ENCODE measurements at regions not wholly inside any gene's neighbourhood (a gene's known extent, or its start where the extent isn't known, plus 50 kb on each side); places are given as distances from the start of the nearest gene placed in this dataset.

DNA sequence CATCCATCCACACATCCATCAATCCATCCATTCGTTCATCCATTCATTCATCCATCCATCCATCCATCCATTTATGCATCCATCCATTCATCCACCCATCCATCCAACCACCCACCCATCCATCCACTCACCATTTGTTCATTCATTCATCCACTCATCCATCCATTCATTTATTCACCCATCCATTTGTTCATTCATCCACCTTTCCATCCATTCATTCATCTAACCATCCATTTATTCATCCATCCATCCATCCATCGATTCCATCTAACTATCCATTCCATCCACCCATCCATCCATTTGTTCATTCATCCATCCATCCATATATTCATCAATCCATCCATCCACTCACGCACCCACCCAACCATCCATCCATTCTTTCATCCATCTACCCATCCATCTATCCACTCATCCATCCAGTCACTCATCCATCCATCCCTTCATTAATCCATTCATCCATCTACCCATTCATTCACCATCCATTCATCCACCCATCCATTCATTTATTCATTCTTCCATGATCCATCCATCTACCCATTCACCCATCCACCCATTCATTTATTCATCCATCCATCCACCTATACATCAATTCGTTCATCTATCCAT lies 225.0 kb downstream of the TUBA3C start:
- H3K4me3 Mint-ChIP-seq: no peak overlapping the region
- peaks cover 21% of the 10 kb centered on the region for H3K9me3 Mint-ChIP-seq
- H3K4me1 Mint-ChIP-seq (ENCODE audit: low read depth): no peaks in the 10 kb centered on the region
- no peaks in the 10 kb centered on the region for H3K27me3 Mint-ChIP-seq
- no peaks in the 10 kb centered on the region for H3K36me3 Mint-ChIP-seq (ENCODE audit: low read depth)
- DNase-seq: no peak
- no peak overlapping the region for H3K27ac Mint-ChIP-seq

DNA sequence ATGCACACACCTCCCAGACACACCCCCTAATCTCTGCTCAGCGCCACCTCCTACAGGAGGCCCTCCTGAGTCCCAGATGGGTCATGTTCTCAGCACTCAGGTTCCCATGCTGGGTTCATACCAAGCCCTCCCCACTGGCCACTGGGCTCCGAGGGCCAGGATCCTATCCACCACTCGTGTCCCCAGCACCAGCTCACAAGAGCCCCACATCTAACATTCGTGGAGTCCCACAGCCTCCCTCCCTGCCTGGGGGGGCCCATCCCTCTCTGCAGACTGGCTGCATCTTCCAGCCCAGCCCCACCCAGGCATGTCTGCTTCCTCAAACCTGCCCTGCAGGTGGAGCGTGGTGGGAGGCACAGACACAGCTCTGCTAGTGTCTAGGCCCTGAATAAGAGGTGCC lies 227.4 kb downstream of the TUBA3C start:
- H3K4me1 Mint-ChIP-seq (ENCODE audit: low read depth): no peaks in the 10 kb centered on the region
- no peaks in the 10 kb centered on the region for H3K27me3 Mint-ChIP-seq
- no peaks in the 10 kb centered on the region for H3K36me3 Mint-ChIP-seq (ENCODE audit: low read depth)
- H3K4me3 Mint-ChIP-seq: no peak overlapping the region
- no peak overlapping the region for H3K27ac Mint-ChIP-seq
- DNase-seq: no peak
- peaks cover 21% of the 10 kb centered on the region for H3K9me3 Mint-ChIP-seq

DNA sequence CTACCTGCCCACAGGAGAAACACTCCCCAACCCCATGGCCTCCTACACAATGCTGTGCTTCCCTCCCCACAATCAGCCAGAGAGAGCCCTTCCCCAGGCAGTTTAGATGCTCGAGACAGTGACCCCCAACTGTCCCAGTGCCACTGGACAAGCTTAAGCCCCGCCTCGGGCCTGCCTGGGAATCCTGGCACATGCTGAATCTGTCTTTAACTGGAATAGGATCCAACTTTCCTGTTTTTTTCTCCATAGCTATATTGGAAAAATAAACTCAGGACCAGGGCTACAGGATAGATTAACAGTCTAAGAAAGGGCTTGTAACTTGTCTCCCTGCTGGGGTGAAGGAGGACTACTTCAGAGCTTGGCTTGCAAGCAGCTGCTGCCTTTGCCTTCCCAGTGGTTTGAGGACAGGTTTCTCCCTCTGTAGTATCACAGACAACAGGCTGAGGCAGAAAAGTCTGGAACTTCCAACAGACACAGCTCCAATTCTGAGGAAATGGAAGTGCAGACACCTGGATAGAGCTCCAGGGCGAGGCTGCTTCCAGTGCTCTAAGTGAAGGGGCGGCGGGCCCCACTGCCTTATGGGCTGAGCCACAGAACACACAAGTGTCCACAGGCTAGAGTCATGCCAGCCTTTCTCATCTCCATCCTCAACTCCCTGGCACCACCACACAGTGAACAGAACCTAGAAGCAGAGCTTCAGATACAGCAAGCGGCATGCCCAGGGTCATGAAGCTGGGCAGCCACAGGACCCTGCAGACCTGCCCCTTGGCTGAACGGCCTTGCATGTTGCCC lies 228.3 kb downstream of the TUBA3C start:
- no peaks in the 10 kb centered on the region for H3K36me3 Mint-ChIP-seq (ENCODE audit: low read depth)
- no peak overlapping the region for H3K4me3 Mint-ChIP-seq
- H3K9me3 Mint-ChIP-seq: peaks cover 17% of the 10 kb centered on the region
- DNase-seq: no peak
- no peak overlapping the region for H3K27ac Mint-ChIP-seq
- H3K4me1 Mint-ChIP-seq (ENCODE audit: low read depth): no peaks in the 10 kb centered on the region
- H3K27me3 Mint-ChIP-seq: no peaks in the 10 kb centered on the region

DNA sequence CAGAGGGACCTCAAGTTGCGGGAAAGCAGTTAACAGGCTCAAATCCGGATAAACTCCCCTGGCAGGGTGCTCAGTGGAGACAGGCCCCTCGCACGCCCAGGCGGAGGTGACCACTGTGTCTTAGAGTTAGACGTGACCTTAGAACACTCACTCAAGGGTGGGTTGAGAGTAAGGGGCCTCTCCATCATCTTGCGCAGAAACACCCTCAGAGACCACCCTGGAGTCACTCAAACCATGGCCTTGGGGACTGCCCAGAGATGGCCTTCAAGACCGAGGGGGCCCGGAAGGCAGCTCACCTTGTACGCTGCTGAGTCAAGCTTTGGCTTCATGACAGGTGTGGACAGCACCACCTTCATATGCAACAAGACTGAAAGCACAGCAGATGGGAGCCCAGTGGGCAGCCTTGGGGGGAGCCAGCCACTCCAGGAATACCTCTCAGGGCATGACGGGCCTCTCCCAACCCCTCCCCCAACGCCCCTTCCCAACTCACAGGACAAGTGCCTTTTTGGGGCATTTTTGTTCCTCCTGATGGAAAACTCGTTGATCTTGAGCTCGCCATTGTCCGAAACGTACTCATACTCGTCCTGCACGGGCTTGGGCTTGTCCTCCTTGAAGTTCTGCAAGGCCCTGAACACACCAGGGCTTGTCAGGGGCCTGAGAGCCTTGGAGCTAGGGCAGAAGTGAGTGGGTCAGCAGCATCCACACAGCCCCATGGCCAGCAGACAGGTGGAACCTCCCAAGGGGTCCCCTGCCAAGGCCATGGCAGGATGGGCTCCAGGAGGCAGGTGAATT lies 229.2 kb downstream of the TUBA3C start:
- no peak for DNase-seq
- Mint-ChIP-seq H3K4me1 (ENCODE audit: low read depth) (no peaks in the 10 kb centered on the region), H3K27ac (no peak overlapping the region), H3K27me3 (no peaks in the 10 kb centered on the region), H3K9me3 (peaks cover 14% of the 10 kb centered on the region), H3K36me3 (ENCODE audit: low read depth) (no peaks in the 10 kb centered on the region), H3K4me3 (no peak overlapping the region)

DNA sequence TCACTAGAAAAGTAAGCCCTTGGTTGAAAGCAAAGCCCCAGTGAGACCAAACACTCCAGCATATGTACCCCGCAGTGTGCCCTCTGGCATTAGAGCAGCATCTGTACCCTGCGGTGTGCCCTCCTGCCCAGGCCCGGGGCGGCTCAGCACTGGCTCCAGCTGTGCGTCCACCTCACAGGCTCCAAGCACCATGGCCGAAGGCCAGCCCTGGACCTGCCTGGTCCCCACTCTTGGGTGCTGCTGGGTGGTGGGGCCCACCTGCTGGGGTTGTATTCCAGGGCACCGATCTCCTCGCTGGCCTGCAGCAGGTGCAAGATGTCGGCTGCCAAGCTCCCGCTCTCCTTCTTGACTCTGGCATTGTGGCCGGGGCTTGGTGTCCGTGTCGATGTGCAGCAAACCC lies 230.2 kb downstream of the TUBA3C start:
- Mint-ChIP-seq H3K4me1 (ENCODE audit: low read depth) (no peaks in the 10 kb centered on the region), H3K9me3 (peaks cover 4% of the 10 kb centered on the region), H3K27ac (no peak overlapping the region), H3K27me3 (no peaks in the 10 kb centered on the region), H3K4me3 (no peak overlapping the region), H3K36me3 (ENCODE audit: low read depth) (no peaks in the 10 kb centered on the region)
- DNase-seq: no peak

DNA sequence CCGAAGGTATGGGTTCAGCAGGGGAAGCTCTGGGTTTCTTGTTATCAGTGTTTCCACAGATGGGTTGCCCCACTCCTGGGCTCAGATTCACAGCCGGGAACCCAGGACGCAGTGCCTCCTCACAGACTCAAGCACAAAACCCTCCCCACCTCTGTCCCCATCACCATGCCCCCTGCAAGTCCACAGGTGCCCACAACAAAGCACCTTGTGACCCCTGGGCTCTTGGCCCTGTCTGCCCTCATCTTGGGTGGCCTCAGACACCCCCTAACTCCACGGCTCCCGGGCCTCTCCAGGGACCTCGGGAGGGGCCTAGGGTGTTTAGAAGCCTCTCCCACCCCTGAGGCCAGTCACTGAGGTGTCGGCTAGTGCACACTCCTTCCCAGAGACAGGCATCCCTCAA lies 231.7 kb downstream of the TUBA3C start:
- Mint-ChIP-seq H3K27ac (no peak overlapping the region), H3K9me3 (no peaks in the 10 kb centered on the region), H3K27me3 (no peaks in the 10 kb centered on the region), H3K4me1 (ENCODE audit: low read depth) (no peaks in the 10 kb centered on the region), H3K4me3 (no peak overlapping the region), H3K36me3 (ENCODE audit: low read depth) (no peaks in the 10 kb centered on the region)
- DNase-seq: no peak

DNA sequence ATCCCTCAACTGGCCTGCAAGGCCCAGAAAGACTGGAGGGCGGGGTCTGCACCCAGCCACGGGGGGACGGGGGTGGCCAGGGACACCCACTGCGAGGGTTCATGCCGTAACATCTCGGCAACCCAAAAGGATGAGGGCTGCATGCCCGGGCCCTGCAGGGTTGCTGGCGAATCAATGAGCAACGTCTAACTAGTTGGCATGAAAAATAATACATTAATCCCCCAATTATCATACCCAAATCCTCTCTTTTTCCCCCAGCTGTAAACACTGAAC lies 232.2 kb downstream of the TUBA3C start:
- DNase-seq: no peak
- Mint-ChIP-seq H3K27ac (no peak overlapping the region), H3K36me3 (ENCODE audit: low read depth) (no peaks in the 10 kb centered on the region), H3K9me3 (no peaks in the 10 kb centered on the region), H3K27me3 (no peaks in the 10 kb centered on the region), H3K4me3 (no peak overlapping the region), H3K4me1 (ENCODE audit: low read depth) (no peaks in the 10 kb centered on the region)

DNA sequence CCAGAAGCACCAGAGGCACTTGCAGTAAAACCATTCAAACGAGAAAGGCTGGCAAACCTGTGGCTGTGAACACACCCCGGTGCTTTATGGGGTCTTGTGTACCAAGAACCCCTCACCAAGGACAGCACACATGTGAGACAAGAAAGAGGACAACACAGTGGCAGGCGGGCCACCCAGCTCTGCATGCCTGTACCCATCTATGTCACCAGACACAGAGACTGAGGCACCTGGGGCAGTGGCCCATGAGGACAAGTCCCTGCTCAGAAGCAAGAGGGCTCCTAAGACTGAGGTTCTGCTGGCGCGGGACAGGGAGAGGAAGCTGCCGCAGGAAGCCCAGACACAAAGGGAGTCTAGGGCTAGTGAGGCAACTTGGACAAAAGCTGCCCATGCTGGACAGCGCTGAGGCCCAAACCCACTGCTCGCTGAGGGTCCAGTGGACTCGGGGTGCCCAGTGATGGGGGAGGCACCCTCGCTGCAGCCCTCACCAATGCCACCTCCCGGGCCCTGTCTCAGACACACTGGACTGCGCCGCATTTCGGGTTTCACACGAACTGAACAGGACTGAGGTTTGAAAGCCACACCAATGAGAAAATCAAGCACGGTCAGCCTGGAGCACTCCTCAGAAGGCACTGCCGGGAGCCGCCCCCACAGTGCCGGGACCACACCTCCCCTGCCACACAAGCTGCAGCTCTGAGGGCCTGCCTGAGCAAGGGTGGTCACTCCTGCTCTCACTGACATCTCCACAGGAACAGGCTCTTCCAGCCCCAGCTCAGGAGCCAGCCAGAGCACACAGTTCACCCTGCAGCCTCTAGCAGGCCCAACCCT lies 232.7 kb downstream of the TUBA3C start:
- Mint-ChIP-seq H3K27ac (no peak overlapping the region), H3K27me3 (no peaks in the 10 kb centered on the region), H3K9me3 (no peaks in the 10 kb centered on the region), H3K4me3 (no peak overlapping the region), H3K4me1 (ENCODE audit: low read depth) (no peaks in the 10 kb centered on the region), H3K36me3 (ENCODE audit: low read depth) (no peaks in the 10 kb centered on the region)
- DNase-seq: no peak

DNA sequence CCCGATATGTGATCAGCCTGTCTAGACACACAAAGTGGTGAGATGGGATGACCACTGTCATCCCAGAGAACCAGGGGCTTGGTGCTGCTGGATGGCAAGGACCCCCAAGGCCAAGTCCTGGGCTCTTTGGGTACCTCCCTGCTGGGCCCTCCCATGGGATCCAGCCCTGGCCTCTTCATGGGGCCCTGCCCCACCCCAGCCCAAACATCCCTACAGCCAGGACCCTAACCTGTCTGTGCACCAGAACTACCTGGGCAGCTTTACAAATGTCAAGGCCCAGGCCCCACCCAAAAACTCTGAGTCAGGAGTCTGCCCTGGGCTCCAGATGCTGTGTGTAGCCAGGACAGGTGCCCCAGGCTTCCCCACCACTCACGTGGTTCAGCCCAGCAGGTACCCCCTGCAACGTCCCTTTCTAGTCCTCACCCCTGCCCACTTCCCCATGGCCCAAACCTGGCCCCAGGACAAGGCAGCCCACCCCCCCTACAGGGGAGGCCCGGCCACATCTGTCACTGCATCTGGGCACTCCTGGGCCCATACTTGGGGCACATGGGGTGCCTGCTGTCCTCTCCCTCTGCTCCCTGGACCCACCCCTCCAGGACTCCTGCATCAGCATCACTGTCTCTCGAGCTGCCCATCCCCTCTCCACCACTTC lies 233.5 kb downstream of the TUBA3C start:
- no peak overlapping the region for H3K27ac Mint-ChIP-seq
- no peak for DNase-seq
- no peak overlapping the region for H3K4me3 Mint-ChIP-seq
- H3K36me3 Mint-ChIP-seq (ENCODE audit: low read depth): no peaks in the 10 kb centered on the region
- no peaks in the 10 kb centered on the region for H3K4me1 Mint-ChIP-seq (ENCODE audit: low read depth)
- H3K27me3 Mint-ChIP-seq: no peaks in the 10 kb centered on the region
- no peaks in the 10 kb centered on the region for H3K9me3 Mint-ChIP-seq

DNA sequence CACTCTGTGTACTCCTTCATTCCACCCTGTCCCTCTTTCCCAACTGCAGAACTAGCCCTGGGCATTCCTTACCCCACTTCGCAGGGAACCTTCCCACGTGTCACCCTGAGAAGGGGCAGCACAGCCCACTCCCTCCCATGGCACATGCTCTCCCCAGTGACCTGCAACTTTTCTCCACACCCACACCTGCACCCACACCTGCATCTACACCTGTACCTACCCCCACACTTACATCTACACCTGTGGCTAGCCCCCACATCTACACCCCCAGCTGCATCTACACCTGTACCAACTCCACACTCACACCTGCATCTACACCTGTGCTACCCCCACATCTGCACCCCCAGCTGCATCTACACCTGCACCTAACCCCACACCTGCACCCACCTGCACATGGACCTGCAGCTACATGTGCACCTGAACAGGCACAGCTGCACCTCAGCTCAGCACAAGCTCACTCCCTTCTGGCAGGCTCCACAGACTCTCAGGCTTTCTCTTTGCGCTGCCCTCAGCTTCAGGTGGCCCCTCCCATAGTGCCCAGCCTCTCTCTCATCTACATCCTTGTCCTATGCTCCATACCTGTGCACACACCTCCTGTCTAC lies 234.1 kb downstream of the TUBA3C start:
- no peak for DNase-seq

DNA sequence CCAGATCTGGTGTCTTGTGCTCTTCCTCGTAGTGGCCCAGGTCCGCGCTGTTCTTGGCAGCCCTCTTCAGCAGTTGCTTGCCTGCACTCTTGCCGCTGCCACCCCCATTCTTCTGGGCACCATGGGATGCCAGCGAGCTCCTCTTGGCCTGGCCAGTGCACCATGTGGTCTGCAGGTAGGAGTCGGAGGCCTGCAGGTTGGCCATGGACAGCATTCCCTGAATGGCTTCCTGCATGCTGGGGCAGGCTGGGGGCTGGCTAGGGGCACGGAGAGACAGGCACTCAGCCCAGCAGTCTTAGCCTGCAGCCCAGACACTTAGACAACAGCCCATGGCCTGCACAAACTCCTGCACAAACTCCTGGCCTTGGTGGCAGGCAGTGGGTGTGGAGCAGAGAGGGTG lies 234.9 kb downstream of the TUBA3C start:
- no peak for DNase-seq
- H3K36me3 Mint-ChIP-seq (ENCODE audit: low read depth): no peaks in the 10 kb centered on the region
- no peaks in the 10 kb centered on the region for H3K27me3 Mint-ChIP-seq
- H3K9me3 Mint-ChIP-seq: no peaks in the 10 kb centered on the region
- H3K4me3 Mint-ChIP-seq: no peak overlapping the region
- no peaks in the 10 kb centered on the region for H3K4me1 Mint-ChIP-seq (ENCODE audit: low read depth)
- H3K27ac Mint-ChIP-seq: no peak overlapping the region

More for the DNA sequence above, 234.1 kb downstream of the TUBA3C start:
- Mint-ChIP-seq H3K4me3 (no peak overlapping the region), H3K27ac (no peak overlapping the region), H3K9me3 (no peaks in the 10 kb centered on the region), H3K4me1 (ENCODE audit: low read depth) (no peaks in the 10 kb centered on the region), H3K27me3 (no peaks in the 10 kb centered on the region), H3K36me3 (ENCODE audit: low read depth) (no peaks in the 10 kb centered on the region)

DNA sequence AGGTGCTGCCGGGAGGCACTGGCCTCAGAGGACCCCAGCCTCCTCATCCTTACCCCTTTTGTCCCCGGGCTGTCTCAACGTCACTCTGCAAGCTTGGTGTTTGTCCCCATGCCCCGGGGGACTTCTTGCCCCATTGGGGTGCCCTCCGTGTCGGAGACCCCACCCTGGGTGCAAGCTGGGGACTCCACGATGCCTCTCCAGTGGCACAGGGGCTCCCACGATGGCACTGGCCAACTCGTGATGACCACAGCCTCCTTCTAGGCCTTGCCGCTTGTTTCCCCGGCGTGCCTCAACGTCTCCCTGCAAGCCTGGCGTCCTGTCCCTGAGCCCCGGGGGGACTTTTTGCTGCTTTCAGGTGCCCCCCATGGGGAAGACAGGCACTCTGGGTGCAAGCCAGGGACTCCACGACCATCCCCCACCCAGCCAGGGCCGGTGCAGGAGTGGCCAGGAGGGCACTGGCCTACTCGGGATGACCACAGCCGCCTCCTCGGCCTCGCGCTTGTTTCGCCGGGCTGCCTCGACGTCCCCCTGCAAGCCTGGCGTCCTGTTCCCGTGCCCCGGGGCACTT lies 237.0 kb downstream of the TUBA3C start:
- Mint-ChIP-seq H3K27ac (no peak overlapping the region), H3K4me1 (ENCODE audit: low read depth) (no peaks in the 10 kb centered on the region), H3K27me3 (no peaks in the 10 kb centered on the region), H3K4me3 (no peak overlapping the region), H3K36me3 (ENCODE audit: low read depth) (no peaks in the 10 kb centered on the region), H3K9me3 (no peaks in the 10 kb centered on the region)
- DNase-seq: no peak

DNA sequence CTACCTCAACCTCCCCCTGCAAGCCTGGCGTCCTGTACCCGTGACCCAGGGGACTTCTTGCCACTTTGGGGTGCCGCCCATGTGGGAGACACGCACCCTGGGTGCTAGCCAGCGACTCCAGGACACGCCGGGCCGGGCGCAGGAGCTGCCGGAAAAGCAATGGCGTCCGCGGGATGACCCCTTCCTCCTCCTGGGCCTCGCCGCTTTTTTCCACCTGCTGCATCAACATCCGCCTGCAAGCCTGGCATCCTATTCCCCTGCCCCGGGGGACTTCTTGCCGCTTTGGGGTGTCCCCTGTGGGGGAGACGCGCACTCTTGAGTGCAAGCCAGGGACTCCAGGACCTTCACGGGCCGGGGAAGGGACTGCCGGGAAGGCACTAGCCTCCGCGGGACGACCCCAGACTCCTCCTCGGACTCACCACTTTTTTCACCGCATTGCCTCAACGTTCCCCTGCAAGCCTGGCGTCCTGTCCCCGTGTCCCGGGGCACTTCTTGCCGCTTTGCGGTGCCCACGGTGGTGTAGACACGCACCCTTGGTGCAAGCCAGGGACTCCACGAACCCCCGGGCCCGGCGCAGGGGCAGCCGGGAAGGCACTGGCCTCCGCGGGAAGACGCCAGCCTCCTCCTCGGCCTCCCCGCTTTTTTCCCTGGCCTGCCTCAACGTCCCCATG lies 237.8 kb downstream of the TUBA3C start:
- H3K4me1 Mint-ChIP-seq (ENCODE audit: low read depth): no peaks in the 10 kb centered on the region
- H3K27me3 Mint-ChIP-seq: no peaks in the 10 kb centered on the region
- no peaks in the 10 kb centered on the region for H3K9me3 Mint-ChIP-seq
- H3K27ac Mint-ChIP-seq: no peak overlapping the region
- DNase-seq: no peak
- H3K36me3 Mint-ChIP-seq (ENCODE audit: low read depth): no peaks in the 10 kb centered on the region
- H3K4me3 Mint-ChIP-seq: no peak overlapping the region

Data from activated T-cell treated with anti-CD3 and anti-CD28 coated beads, Interleukin-2, amount 50 U/mL, for 24 hours (primary cell).